Activated CD4-positive, alpha-beta memory T cell treated with anti-CD3 and anti-CD28 coated beads, Interleukin-2, amount 10 ng/mL, durations not matched to agents 7 days and 5 days (primary cell): ENCODE measurements at regions not wholly inside any gene's neighbourhood (a gene's known extent, or its start where the extent isn't known, plus 50 kb on each side); places are given as distances from the start of the nearest gene placed in this dataset.
A peak's percentile ranks its signal among the peaks of the same experiment; 100 is the strongest.
"Not testable (repeated sequence)": the region's sequence is repeated elsewhere in the genome, so short reads cannot be mapped to it uniquely, and the experiment has no call there.

Experiments used
- CTCF ChIA-PET: fragments of 350-600 bp; sonication (Branson Sonifier 250); formaldehyde crosslinking; loops from one replicate; lab custom pipeline; 2021; ENCODE audit warnings: antibody characterized with exemption, inconsistent platforms; lab: Charles Lee
- POLR2A ChIA-PET: fragments of 350-600 bp; sonication (Branson Sonifier 250); formaldehyde crosslinking; loops from one replicate; lab custom pipeline; 2021; ENCODE audit warnings: antibody characterized with exemption; lab: Charles Lee
- DNase-seq: peaks from one replicate; pipeline ENCODE4 v3.0.0-alpha.2; 2020
- H3K27ac Mint-ChIP-seq: one replicate; pipeline ENCODE4 v1.8.0; 2021; ENCODE audit warnings: mild to moderate bottlenecking, mixed read lengths
- H3K27me3 Mint-ChIP-seq: one replicate; pipeline ENCODE4 v1.8.0; 2021; ENCODE audit warnings: mixed read lengths
- H3K36me3 Mint-ChIP-seq: one replicate; pipeline ENCODE4 v1.8.0; 2021; ENCODE audit warnings: low read depth, mixed read lengths
- H3K4me1 Mint-ChIP-seq: one replicate; pipeline ENCODE4 v1.8.0; 2021; ENCODE audit warnings: mixed read lengths
- H3K4me3 Mint-ChIP-seq: one replicate; pipeline ENCODE4 v1.8.0; 2021; ENCODE audit warnings: mild to moderate bottlenecking, mixed read lengths
- H3K9me3 Mint-ChIP-seq: one replicate; pipeline ENCODE4 v1.8.0; 2021; ENCODE audit warnings: mixed read lengths

DNA sequence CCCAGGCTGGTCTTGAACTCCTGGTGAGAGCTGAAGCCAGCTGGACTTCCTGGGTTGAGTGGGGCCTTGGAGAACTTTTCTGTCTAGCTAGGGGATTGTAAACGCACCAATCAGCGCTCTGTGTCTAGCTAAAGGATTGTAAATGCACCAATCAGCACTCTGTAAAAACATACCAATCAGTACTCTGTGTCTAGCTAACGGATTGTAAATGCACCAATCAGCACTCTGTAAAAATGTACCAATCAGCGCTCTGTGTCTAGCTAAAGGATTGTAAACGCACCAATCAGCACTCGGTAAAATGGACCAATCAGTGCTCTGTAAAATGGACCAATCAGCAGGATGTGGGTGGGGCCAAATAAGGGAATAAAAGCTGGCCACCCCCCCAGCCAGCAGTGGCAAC, 76.5 kb upstream of the RESF1 start:
- POLR2A ChIA-PET, result interaction anchor here (2.4 kb wide), 1 partner anchor 14 kb away, joined by 6 read pairs; no protein-coding TSS in a partner anchor
- H3K36me3 Mint-ChIP-seq, result peaks cover 46% of the 10 kb centered on the region
- DNase-seq, H3K27me3 Mint-ChIP-seq, H3K27ac Mint-ChIP-seq, CTCF ChIA-PET, H3K4me3 Mint-ChIP-seq: not testable (repeated sequence)
- H3K4me1 Mint-ChIP-seq, result peaks cover 12% of the 10 kb centered on the region
- peaks cover 41% of the 10 kb centered on the region for H3K9me3 Mint-ChIP-seq

DNA sequence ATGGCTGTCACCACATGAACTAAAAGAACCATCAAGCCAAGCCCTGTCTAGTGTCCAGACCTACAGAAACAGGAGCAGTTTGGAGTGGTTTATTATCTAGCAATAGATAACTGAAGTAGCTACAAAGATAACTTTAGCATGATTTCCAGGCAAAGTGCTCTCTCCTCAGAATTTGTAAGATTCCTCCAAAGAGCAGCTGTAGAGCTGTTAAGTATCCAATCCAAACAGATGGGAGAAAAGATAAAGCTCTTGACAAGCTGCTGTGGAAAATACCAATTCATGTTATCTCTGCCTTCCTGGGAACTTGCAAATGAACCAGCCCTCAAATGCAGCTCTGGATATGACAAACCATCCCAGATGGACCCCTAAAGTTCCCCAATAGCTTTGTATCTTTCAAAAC, 78.9 kb upstream of the RESF1 start:
- ChIA-PET POLR2A (interaction anchor here (1.0 kb wide), 1 partner anchor 16 kb away, joined by 4 read pairs; no protein-coding TSS in a partner anchor), CTCF (interaction anchor here (0.6 to 1.3 kb wide), 2 partner anchors 15 to 182 kb away, joined by 3 to 5 read pairs; no protein-coding TSS in a partner anchor)
- H3K27me3 Mint-ChIP-seq, result no peaks in the 10 kb centered on the region
- peaks cover 25% of the 10 kb centered on the region for H3K9me3 Mint-ChIP-seq
- peaks cover 31% of the 10 kb centered on the region for H3K36me3 Mint-ChIP-seq
- H3K27ac Mint-ChIP-seq, result no peak overlapping the region
- no peak for DNase-seq
- no peak overlapping the region for H3K4me3 Mint-ChIP-seq
- H3K4me1 Mint-ChIP-seq, result peaks cover 13% of the 10 kb centered on the region

DNA sequence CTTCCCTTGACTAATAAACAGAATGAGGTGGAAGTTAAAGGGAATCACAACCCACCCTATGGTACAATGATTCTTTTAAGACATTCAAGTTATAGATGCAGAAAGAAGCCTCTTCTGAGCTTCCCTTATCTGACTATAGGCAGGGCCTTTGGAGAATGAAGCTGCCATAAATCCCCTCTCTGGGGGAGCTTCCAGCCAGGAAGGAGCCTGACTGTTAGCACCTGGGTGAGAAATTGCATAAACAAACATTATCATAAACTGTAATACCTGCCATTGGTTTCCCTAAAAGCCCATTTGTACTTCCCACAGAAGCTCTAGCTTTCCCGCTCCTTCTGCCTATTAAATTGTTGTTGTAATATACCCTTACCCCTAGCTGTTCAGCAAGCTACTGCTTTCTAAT, 81.3 kb upstream of the RESF1 start:
- Mint-ChIP-seq H3K4me1 (peaks cover 24% of the 10 kb centered on the region), H3K36me3 (peaks cover 35% of the 10 kb centered on the region), H3K27ac (no peak overlapping the region), H3K27me3 (no peaks in the 10 kb centered on the region), H3K9me3 (peaks cover 24% of the 10 kb centered on the region), H3K4me3 (no peak overlapping the region)
- ChIA-PET POLR2A (interaction anchor here (1.1 to 1.9 kb wide), 4 partner anchors 13 to 149 kb away, joined by 3 to 12 read pairs (median 4); partner anchors contain the start of genes AMN1 and RESF1), CTCF (no interaction called here)
- no peak for DNase-seq

GRCh38 chr12:31876568-31877424, 82.4 kb upstream of the RESF1 start:
- Mint-ChIP-seq H3K27me3 (no peaks in the 10 kb centered on the region), H3K27ac (peak overlapping the region; percentile 54), H3K4me3 (no peak overlapping the region), H3K4me1 (peaks cover 24% of the 10 kb centered on the region), H3K36me3 (peaks cover 35% of the 10 kb centered on the region), H3K9me3 (peaks cover 32% of the 10 kb centered on the region)
- POLR2A ChIA-PET, result interaction anchor here (1.2 to 1.6 kb wide), 3 partner anchors 14 to 148 kb away, joined by 3 to 4 read pairs (median 4); partner anchors contain the start of gene AMN1
- DNase-seq, result no peak
- CTCF ChIA-PET, result no interaction called here

GRCh38 chr12:31875609-31875964, 83.6 kb upstream of the RESF1 start:
- Mint-ChIP-seq H3K4me1 (peaks cover 24% of the 10 kb centered on the region), H3K27me3 (no peaks in the 10 kb centered on the region), H3K36me3 (peaks cover 35% of the 10 kb centered on the region), H3K9me3 (peaks cover 36% of the 10 kb centered on the region), H3K27ac (peak overlapping the region; percentile 92), H3K4me3 (no peak overlapping the region)
- ChIA-PET POLR2A (interaction anchor here (0.8 to 2.4 kb wide), 4 partner anchors 20 to 84 kb away, joined by 3 to 10 read pairs (median 4); partner anchors contain the start of gene RESF1), CTCF (no interaction called here)
- DNase-seq, result no peak

DNA sequence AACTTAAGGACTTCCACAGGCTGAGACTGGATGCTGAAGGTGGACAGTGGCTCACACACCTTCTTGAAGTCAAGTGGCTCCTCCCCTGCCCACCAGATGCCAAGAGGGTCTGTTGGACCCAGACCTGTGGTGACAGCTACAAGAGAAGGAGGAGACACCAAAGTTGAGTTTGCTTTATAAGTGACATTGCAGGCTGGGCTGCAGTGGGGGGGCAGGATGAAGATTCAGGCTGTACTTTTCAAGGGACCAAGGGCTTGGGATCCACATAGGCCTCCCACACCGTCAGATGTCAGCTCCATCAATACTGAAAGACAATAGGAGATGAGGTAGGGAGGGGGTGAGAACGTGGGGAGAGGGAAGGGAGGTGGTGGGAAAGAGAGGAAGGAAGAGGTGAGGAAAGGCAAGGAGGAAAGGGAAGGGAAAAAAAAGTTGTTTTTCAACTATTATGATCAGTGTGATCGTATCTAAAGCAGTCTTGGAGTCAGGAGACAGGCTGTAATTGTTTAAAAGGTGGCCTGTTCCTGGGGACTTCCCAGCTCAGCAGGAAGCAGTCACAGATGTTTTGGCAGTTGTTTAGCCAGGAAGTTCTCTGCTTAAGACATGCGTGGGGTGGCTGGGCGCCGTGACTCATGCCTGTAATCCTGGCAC, 84.1 kb upstream of the RESF1 start:
- Mint-ChIP-seq H3K27me3 (no peaks in the 10 kb centered on the region), H3K36me3 (peaks cover 35% of the 10 kb centered on the region), H3K27ac (peak overlapping the region; percentile 92), H3K9me3 (peaks cover 35% of the 10 kb centered on the region), H3K4me3 (no peak overlapping the region), H3K4me1 (peaks cover 24% of the 10 kb centered on the region)
- DNase-seq, result peak; percentile 63
- CTCF ChIA-PET, result interaction anchor here (1.8 kb wide), 1 partner anchor 84 kb away, joined by 8 read pairs; the partner anchor contains the start of gene RESF1
- POLR2A ChIA-PET, result interaction anchor here (0.6 to 2.4 kb wide), 6 partner anchors 13 to 85 kb away, joined by 3 to 10 read pairs (median 4); partner anchors contain the start of gene RESF1

DNA sequence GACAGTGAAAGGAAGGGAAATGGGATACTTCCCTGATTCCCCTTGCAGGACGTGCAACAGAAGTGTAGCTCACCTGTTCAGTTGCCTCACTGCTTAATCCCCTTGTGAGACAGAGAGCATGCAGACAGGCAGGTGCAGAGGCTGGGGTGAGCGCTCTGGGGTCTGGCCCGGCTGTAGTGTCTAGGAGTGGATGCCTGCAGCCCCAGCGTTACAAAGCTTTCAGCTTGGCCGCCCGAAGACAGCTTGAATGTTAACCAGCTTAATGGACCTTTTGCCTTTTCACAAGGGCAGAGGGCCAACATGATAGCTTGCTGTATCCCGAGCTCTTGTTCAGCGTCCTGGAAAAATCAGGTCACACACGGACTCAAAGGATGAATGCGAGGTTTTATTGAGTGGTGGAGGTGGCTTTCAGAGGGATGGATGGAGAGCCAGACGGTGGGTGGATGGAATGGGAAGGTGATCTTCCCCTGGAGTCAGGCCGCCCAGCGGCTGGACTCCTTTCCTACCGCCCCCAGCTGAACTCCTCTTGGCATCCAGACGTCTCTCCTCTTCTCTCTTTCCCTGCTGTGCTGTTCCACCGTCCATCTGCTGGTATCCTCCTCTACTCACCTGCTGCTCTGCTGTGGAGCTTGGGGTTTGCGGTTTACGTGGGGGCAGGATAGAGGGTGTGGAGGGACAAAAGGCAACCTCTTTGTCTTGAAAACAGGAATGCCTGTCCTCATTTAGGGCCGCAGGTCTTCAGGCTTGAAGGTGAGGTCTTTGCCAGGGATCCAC, 86.2 kb upstream of the RESF1 start:
- POLR2A ChIA-PET, result interaction anchor here (1.6 kb wide), 1 partner anchor 86 kb away, joined by 4 read pairs; the partner anchor contains the start of gene RESF1
- no peaks in the 10 kb centered on the region for H3K27me3 Mint-ChIP-seq
- peaks cover 25% of the 10 kb centered on the region for H3K36me3 Mint-ChIP-seq
- peaks cover 24% of the 10 kb centered on the region for H3K4me1 Mint-ChIP-seq
- H3K9me3 Mint-ChIP-seq, result peaks cover 30% of the 10 kb centered on the region
- no peak overlapping the region for H3K27ac Mint-ChIP-seq
- H3K4me3 Mint-ChIP-seq, result no peak overlapping the region
- CTCF ChIA-PET, result interaction anchor here (1.1 to 1.8 kb wide), 2 partner anchors 10 to 86 kb away, joined by 3 to 8 read pairs; partner anchors contain the start of gene RESF1
- no peak for DNase-seq

DNA sequence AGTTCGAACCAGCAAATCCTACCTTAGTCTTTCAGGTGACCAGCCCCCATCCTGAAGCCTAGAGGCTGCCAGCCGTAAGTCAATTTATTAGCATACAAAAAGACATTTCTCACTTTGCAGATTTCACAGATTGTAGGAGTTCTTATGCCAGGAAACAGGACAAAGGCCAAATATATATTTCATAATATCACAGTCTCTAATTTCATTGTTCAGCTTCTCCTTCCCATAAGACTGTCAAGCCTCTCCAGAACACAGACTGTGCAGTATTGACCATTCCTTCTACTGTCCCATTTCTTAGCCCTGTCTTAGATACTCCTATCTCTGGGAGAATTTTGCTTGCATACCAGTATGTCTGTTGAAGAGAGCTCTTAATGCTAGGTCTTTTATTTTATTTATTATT, 89.2 kb upstream of the RESF1 start:
- Mint-ChIP-seq H3K9me3 (peaks cover 27% of the 10 kb centered on the region), H3K36me3 (peaks cover 17% of the 10 kb centered on the region), H3K4me3 (no peak overlapping the region), H3K4me1 (peaks cover 11% of the 10 kb centered on the region), H3K27me3 (no peaks in the 10 kb centered on the region), H3K27ac (no peak overlapping the region)
- ChIA-PET CTCF (interaction anchor here (1.2 kb wide), 1 partner anchor 20 kb away, joined by 3 read pairs; no protein-coding TSS in a partner anchor), POLR2A (interaction anchor here (0.9 to 1.0 kb wide), 2 partner anchors 26 to 90 kb away, joined by 3 read pairs; no protein-coding TSS in a partner anchor)
- no peak for DNase-seq

GRCh38 chr12:31868965-31869364, 90.2 kb upstream of the RESF1 start:
- Mint-ChIP-seq H3K27me3 (no peaks in the 10 kb centered on the region), H3K36me3 (peaks cover 8% of the 10 kb centered on the region), H3K4me1 (peaks cover 3% of the 10 kb centered on the region), H3K9me3 (peaks cover 26% of the 10 kb centered on the region), H3K27ac (no peak overlapping the region), H3K4me3 (no peak overlapping the region)
- CTCF ChIA-PET, result no interaction called here
- POLR2A ChIA-PET, result interaction anchor here (1.0 kb wide), 1 partner anchor 27 kb away, joined by 3 read pairs; no protein-coding TSS in a partner anchor
- DNase-seq, result no peak

- Mint-ChIP-seq H3K27me3 (no peaks in the 10 kb centered on the region), H3K4me3 (no peak overlapping the region), H3K9me3 (peaks cover 17% of the 10 kb centered on the region), H3K27ac (no peak overlapping the region), H3K4me1 (peaks cover 3% of the 10 kb centered on the region), H3K36me3 (peaks cover under 1% of the 10 kb centered on the region)
- ChIA-PET CTCF (no interaction called here), POLR2A (no interaction called here)
- no peak for DNase-seq
Measured at GRCh38 chr12:31867292-31867691, 91.9 kb upstream of the RESF1 start.

DNA sequence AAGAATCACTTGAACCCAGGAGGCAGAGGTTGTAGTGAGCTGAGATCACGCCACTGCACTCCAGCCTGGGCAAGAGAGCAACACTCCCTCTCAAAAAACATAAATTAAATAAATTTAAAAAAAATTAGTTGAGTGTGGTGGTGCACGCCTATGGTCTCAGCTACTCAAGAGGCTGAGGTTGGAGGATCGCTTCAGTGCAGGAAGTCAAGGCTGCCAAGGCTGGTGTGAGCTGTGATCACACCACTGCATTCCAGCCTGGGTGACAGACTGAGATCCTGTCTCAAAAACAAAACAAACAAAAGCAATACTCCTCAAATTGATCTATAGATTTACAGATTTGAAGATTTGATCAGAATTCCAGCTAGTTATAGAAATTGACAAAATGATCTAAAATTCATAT, 92.7 kb upstream of the RESF1 start:
- peaks cover 15% of the 10 kb centered on the region for H3K9me3 Mint-ChIP-seq
- H3K4me1 Mint-ChIP-seq, result peaks cover 3% of the 10 kb centered on the region
- DNase-seq, result no peak
- no peaks in the 10 kb centered on the region for H3K27me3 Mint-ChIP-seq
- no peaks in the 10 kb centered on the region for H3K36me3 Mint-ChIP-seq
- ChIA-PET CTCF (no interaction called here), POLR2A (no interaction called here)
- no peak overlapping the region for H3K27ac Mint-ChIP-seq
- no peak overlapping the region for H3K4me3 Mint-ChIP-seq

DNA sequence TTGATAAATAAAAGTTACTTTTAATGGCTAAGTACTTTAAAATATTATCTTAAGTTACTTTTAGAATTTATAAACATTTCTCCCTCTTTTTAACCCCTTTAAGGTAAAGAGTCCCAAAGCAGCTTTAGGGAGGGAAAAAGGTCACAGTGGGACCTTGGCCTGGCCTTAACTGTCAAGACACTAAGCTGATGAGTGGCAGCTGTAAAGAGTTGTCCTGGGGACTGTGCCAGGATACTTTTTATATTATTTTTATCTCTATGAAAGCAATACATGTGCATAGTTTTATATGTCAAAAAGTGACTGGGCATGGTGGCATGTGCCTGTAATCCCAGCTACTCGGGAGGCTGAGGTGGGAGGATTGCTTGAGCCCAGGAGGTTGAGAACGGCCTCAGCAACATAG, 94.2 kb upstream of the RESF1 start:
- peaks cover 3% of the 10 kb centered on the region for H3K4me1 Mint-ChIP-seq
- H3K27ac Mint-ChIP-seq, result no peak overlapping the region
- H3K27me3 Mint-ChIP-seq, result no peaks in the 10 kb centered on the region
- H3K36me3 Mint-ChIP-seq, result no peaks in the 10 kb centered on the region
- H3K4me3 Mint-ChIP-seq, result no peak overlapping the region
- peaks cover 11% of the 10 kb centered on the region for H3K9me3 Mint-ChIP-seq
- ChIA-PET POLR2A (no interaction called here), CTCF (interaction anchor here (0.7 kb wide), 1 partner anchor 25 kb away, joined by 6 read pairs; no protein-coding TSS in a partner anchor)
- no peak for DNase-seq
